ENCODE measurements at regions not wholly inside any gene's neighbourhood (a gene's known extent, or its start where the extent isn't known, plus 50 kb on each side); places are given as distances from the start of the nearest gene placed in this dataset.

- H3K36me3 ChIP-seq (ENCODE audit: insufficient read depth, low read length), result no peaks in the 10 kb centered on the region
- H3K9ac ChIP-seq (ENCODE audit: low read depth, low read length), result no peak overlapping the region
- H3K27me3 ChIP-seq (ENCODE audit: insufficient read depth, low read length), result no peaks in the 10 kb centered on the region
- no peak overlapping the region for H3K4me3 ChIP-seq (ENCODE audit: low read length)
- WGBS, result 95% methylated on average over 2 of the region's 3 CpGs
- H3K27ac ChIP-seq (ENCODE audit: low read depth, low read length), result no peak overlapping the region
- no peaks in the 10 kb centered on the region for H3K9me3 ChIP-seq (ENCODE audit: insufficient read depth, low read depth, low read length)
- H3K4me1 ChIP-seq (ENCODE audit: insufficient read depth, low read length), result peaks cover 7% of the 10 kb centered on the region
Observed at GRCh38 chr2:122528061-122528460, 772.6 kb downstream of the TSN start.

DNA sequence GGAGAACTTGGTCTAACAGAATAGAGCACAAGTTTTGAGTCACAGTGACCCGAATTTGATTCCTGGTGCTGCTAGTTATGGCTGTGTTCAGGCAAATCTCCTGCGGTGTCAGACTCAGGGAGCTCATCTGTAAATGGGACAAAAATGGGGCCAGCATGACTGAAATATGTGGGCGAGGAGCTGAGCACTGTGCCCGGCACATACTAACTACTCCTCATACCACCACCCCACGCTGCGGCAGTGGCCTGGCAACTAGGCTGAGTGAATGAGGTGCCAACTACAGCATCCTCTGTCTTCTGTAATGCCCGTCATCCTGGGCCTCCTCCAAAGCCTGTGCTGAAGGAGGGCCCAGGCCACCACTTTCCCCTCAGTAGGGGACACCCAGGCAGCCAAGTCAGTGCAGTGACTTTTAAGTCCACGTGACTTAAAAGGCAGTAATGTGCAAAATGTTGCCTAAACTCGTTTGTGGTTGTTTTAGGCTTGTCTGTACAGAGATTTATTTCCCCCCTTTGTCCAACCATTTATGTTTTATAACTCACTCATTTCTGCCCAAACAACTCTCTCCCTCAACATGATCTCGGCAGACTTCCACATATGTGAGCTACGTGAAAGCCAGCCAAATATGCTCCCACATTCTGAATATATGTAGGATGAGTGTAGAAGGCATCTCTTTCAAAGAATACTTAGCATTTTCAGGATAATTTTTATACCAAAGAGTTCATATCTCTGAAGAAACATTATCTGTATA is 773.7 kb downstream of the TSN start:
- WGBS, result 93% methylated on average over 10 of the region's 11 CpGs
- Histone ChIP-seq H3K9ac (ENCODE audit: low read depth, low read length) (no peak overlapping the region), H3K9me3 (ENCODE audit: insufficient read depth, low read depth, low read length) (no peaks in the 10 kb centered on the region)

DNA sequence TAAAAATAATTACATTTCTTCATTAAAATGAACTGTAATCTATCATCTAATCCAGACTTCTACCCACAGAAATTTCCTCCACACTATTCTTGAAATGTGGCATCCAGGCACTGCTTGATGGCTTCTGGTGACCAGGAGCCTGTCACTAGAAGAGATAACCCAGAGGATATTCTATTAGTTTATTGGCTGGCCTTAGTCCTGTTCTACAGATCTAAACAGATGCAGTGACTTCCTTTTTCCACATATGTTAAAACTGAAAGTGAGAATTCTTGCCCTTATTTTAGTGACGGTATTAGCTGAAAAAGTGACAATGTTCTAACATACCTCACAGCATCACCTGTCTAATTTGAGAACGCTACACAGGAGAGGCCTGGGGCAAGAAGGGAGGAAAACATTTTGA is 775.4 kb downstream of the TSN start:
- H3K9me3 ChIP-seq (ENCODE audit: insufficient read depth, low read depth, low read length), result no peaks in the 10 kb centered on the region
- no peak overlapping the region for H3K27ac ChIP-seq (ENCODE audit: low read depth, low read length)
- 89% methylated on average over 2 of the region's 2 CpGs for WGBS

More for the DNA sequence above, 773.7 kb downstream of the TSN start:
- Histone ChIP-seq H3K27me3 (ENCODE audit: insufficient read depth, low read length) (no peaks in the 10 kb centered on the region), H3K36me3 (ENCODE audit: insufficient read depth, low read length) (no peaks in the 10 kb centered on the region), H3K27ac (ENCODE audit: low read depth, low read length) (no peak overlapping the region), H3K4me1 (ENCODE audit: insufficient read depth, low read length) (peaks cover 7% of the 10 kb centered on the region), H3K4me3 (ENCODE audit: low read length) (no peak overlapping the region)

GRCh38 chr2:122531290-122532071 is 776.0 kb downstream of the TSN start:
- peaks cover 7% of the 10 kb centered on the region for H3K4me1 ChIP-seq (ENCODE audit: insufficient read depth, low read length)
- H3K36me3 ChIP-seq (ENCODE audit: insufficient read depth, low read length), result no peaks in the 10 kb centered on the region
- WGBS, result 70% methylated on average over 15 of the region's 15 CpGs
- no peaks in the 10 kb centered on the region for H3K9me3 ChIP-seq (ENCODE audit: insufficient read depth, low read depth, low read length)
- H3K9ac ChIP-seq (ENCODE audit: low read depth, low read length), result no peak overlapping the region
- no peak overlapping the region for H3K27ac ChIP-seq (ENCODE audit: low read depth, low read length)
- H3K4me3 ChIP-seq (ENCODE audit: low read length), result no peak overlapping the region
- H3K27me3 ChIP-seq (ENCODE audit: insufficient read depth, low read length), result no peaks in the 10 kb centered on the region

More for the DNA sequence above, 775.4 kb downstream of the TSN start:
- Histone ChIP-seq H3K4me1 (ENCODE audit: insufficient read depth, low read length) (peaks cover 7% of the 10 kb centered on the region), H3K9ac (ENCODE audit: low read depth, low read length) (no peak overlapping the region), H3K27me3 (ENCODE audit: insufficient read depth, low read length) (no peaks in the 10 kb centered on the region), H3K36me3 (ENCODE audit: insufficient read depth, low read length) (no peaks in the 10 kb centered on the region), H3K4me3 (ENCODE audit: low read length) (no peak overlapping the region)

- no peak overlapping the region for H3K9ac ChIP-seq (ENCODE audit: low read depth, low read length)
- H3K4me1 ChIP-seq (ENCODE audit: insufficient read depth, low read length), result peaks cover 7% of the 10 kb centered on the region
- H3K9me3 ChIP-seq (ENCODE audit: insufficient read depth, low read depth, low read length), result no peaks in the 10 kb centered on the region
- H3K27me3 ChIP-seq (ENCODE audit: insufficient read depth, low read length), result no peaks in the 10 kb centered on the region
- H3K27ac ChIP-seq (ENCODE audit: low read depth, low read length), result no peak overlapping the region
- H3K36me3 ChIP-seq (ENCODE audit: insufficient read depth, low read length), result no peaks in the 10 kb centered on the region
- H3K4me3 ChIP-seq (ENCODE audit: low read length), result no peak overlapping the region
Observed at GRCh38 chr2:122532072-122532344, 776.6 kb downstream of the TSN start.

DNA sequence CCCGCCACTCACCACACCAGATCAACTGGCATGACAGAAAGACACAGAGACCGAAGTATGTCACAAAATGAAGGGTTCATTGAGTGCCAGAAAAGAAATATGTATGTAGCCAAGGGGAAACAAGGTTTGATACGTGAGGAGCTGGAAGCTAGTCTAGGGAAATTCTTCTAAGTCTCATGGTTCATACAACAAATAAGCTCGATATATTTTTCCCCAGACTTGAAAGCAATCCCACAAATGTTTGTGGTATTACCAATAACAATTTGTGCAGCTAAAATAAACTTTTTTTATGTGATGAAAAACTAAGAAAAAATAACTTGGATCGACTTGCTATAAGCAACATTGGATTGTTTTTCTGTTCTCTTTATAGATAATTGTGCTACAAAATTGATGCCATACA is 777.0 kb downstream of the TSN start:
- H3K27me3 ChIP-seq (ENCODE audit: insufficient read depth, low read length), result no peaks in the 10 kb centered on the region
- H3K9me3 ChIP-seq (ENCODE audit: insufficient read depth, low read depth, low read length), result no peaks in the 10 kb centered on the region
- no peak overlapping the region for H3K9ac ChIP-seq (ENCODE audit: low read depth, low read length)
- H3K36me3 ChIP-seq (ENCODE audit: insufficient read depth, low read length), result no peaks in the 10 kb centered on the region
- WGBS, result 98% methylated on average over 5 of the region's 5 CpGs
- peaks cover 7% of the 10 kb centered on the region for H3K4me1 ChIP-seq (ENCODE audit: insufficient read depth, low read length)
- H3K4me3 ChIP-seq (ENCODE audit: low read length), result no peak overlapping the region
- H3K27ac ChIP-seq (ENCODE audit: low read depth, low read length), result no peak overlapping the region

DNA sequence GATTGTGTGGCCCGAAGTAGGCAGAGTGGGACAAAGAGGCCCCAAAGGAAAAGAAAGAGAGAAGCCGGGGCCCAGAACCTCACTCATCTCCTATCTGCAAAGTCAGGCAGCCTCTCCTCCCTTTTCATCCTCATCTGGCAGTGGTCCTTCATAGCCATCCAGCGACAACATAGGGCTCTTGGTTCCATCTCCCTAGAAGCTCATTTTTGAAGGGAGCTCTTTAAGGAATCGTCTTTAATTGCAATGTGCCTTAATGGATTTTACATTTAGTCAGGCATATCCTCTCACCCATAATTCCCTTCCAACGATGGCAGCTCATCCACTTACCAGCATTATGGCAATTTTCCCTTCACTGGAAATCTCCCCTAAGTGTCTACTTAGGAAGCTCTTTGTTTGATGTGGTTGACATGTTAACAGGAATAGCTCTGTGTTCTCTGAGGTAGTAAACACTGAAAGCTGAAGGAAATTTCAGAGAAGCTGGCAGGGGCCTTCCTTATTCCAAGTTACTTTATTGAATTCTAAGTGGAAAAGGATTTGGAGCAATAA is 780.6 kb downstream of the TSN start:
- Histone ChIP-seq H3K4me1 (ENCODE audit: insufficient read depth, low read length) (peaks cover 7% of the 10 kb centered on the region), H3K9me3 (ENCODE audit: insufficient read depth, low read depth, low read length) (no peaks in the 10 kb centered on the region), H3K36me3 (ENCODE audit: insufficient read depth, low read length) (no peaks in the 10 kb centered on the region), H3K27ac (ENCODE audit: low read depth, low read length) (no peak overlapping the region), H3K27me3 (ENCODE audit: insufficient read depth, low read length) (no peaks in the 10 kb centered on the region), H3K9ac (ENCODE audit: low read depth, low read length) (no peak overlapping the region), H3K4me3 (ENCODE audit: low read length) (no peak overlapping the region)
- 95% methylated on average over 5 of the region's 5 CpGs for WGBS

GRCh38 chr2:122539311-122539710 is 783.9 kb downstream of the TSN start:
- no peak overlapping the region for H3K4me3 ChIP-seq (ENCODE audit: low read length)
- H3K27ac ChIP-seq (ENCODE audit: low read depth, low read length), result no peak overlapping the region
- H3K4me1 ChIP-seq (ENCODE audit: insufficient read depth, low read length), result no peaks in the 10 kb centered on the region
- H3K9me3 ChIP-seq (ENCODE audit: insufficient read depth, low read depth, low read length), result no peaks in the 10 kb centered on the region
- 94% methylated on average over 3 of the region's 3 CpGs for WGBS
- no peak overlapping the region for H3K9ac ChIP-seq (ENCODE audit: low read depth, low read length)
- H3K36me3 ChIP-seq (ENCODE audit: insufficient read depth, low read length), result no peaks in the 10 kb centered on the region
- no peaks in the 10 kb centered on the region for H3K27me3 ChIP-seq (ENCODE audit: insufficient read depth, low read length)

GRCh38 chr2:122539920-122540319 is 784.5 kb downstream of the TSN start:
- WGBS, result 77% methylated on average over 3 of the region's 3 CpGs
- Histone ChIP-seq H3K4me3 (ENCODE audit: low read length) (no peak overlapping the region), H3K9ac (ENCODE audit: low read depth, low read length) (no peak overlapping the region), H3K27ac (ENCODE audit: low read depth, low read length) (no peak overlapping the region), H3K4me1 (ENCODE audit: insufficient read depth, low read length) (no peaks in the 10 kb centered on the region), H3K36me3 (ENCODE audit: insufficient read depth, low read length) (no peaks in the 10 kb centered on the region), H3K27me3 (ENCODE audit: insufficient read depth, low read length) (no peaks in the 10 kb centered on the region), H3K9me3 (ENCODE audit: insufficient read depth, low read depth, low read length) (no peaks in the 10 kb centered on the region)

- Histone ChIP-seq H3K9me3 (ENCODE audit: insufficient read depth, low read depth, low read length) (no peaks in the 10 kb centered on the region), H3K9ac (ENCODE audit: low read depth, low read length) (no peak overlapping the region), H3K36me3 (ENCODE audit: insufficient read depth, low read length) (no peaks in the 10 kb centered on the region), H3K4me1 (ENCODE audit: insufficient read depth, low read length) (no peaks in the 10 kb centered on the region), H3K4me3 (ENCODE audit: low read length) (no peak overlapping the region), H3K27ac (ENCODE audit: low read depth, low read length) (no peak overlapping the region), H3K27me3 (ENCODE audit: insufficient read depth, low read length) (no peaks in the 10 kb centered on the region)
- WGBS, result 93% methylated on average over 6 of the region's 6 CpGs
Observed at GRCh38 chr2:122542236-122542635, 786.8 kb downstream of the TSN start.

DNA sequence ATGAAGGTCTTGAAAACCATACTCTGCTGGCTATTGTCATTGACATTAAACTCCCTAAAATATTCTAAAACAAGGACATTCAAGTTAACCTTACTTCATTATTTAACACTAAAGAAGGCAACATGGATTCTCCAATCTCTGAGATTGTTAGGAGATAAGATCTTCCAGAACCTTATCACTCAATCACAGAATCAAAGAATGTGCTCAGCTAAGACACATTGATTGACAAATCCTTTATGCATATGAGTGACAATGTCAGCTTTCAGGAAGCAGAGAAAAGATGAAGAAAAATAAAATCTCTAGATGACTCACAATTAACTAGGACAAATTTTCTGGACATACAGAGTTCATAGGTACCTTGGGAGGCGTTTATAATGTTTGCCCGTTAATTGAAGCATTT is 787.2 kb downstream of the TSN start:
- H3K4me1 ChIP-seq (ENCODE audit: insufficient read depth, low read length), result no peaks in the 10 kb centered on the region
- no peaks in the 10 kb centered on the region for H3K27me3 ChIP-seq (ENCODE audit: insufficient read depth, low read length)
- H3K36me3 ChIP-seq (ENCODE audit: insufficient read depth, low read length), result no peaks in the 10 kb centered on the region
- no peak overlapping the region for H3K9ac ChIP-seq (ENCODE audit: low read depth, low read length)
- H3K9me3 ChIP-seq (ENCODE audit: insufficient read depth, low read depth, low read length), result no peaks in the 10 kb centered on the region
- no peak overlapping the region for H3K4me3 ChIP-seq (ENCODE audit: low read length)
- H3K27ac ChIP-seq (ENCODE audit: low read depth, low read length), result no peak overlapping the region
- WGBS, result no CpG with 5 or more reads among the region's 2 CpGs
